Heart right ventricle (tissue), 16 donors: ENCODE measurements at regions not wholly inside any gene's neighbourhood (a gene's known extent, or its start where the extent isn't known, plus 50 kb on each side); places are given as distances from the start of the nearest gene placed in this dataset.

ENCODE experiments used
- ATAC-seq, 8 donors: fragments of 200-7000 bp; cut with Tn5 transposase; one replicate each; pipeline ENCODE4 v1.9.1; 2020; ENCODE audit warnings: mild to moderate bottlenecking in 8 of 8, moderate library complexity in 8 of 8, moderate number of reproducible peaks in 1 of 8
- DNase-seq, 2 donors: peaks; one replicate each; pipeline ENCODE4 v3.0.0-alpha.2; 2020
- H3K27ac ChIP-seq, 10 donors: fragments of 200-600 bp; sonication (generic) in 2 of 10; one replicate each; pipeline versions ENCODE4 v1.5.0 to v1.8.0; 2020 to 2022; ENCODE audit warnings: mild to moderate bottlenecking in 3 of 10
- H3K27me3 ChIP-seq, 7 donors: fragments of 200-600 bp; one replicate each; pipeline ENCODE4 v1.8.0; 2021 to 2022; ENCODE audit warnings: mild to moderate bottlenecking in 2 of 7
- H3K36me3 ChIP-seq, 9 donors: fragments of 200-600 bp; sonication (generic) in 1 of 9; one replicate each; pipeline versions ENCODE4 v1.5.0 to v1.8.0; 2020 to 2022; ENCODE audit warnings: mild to moderate bottlenecking in 2 of 9
- H3K4me1 ChIP-seq, 9 donors: fragments of 200-600 bp; sonication (generic) in 1 of 9; one replicate each; pipeline versions ENCODE4 v1.5.0 to v1.8.0; 2020 to 2022; ENCODE audit warnings: mild to moderate bottlenecking in 4 of 9
- H3K4me3 ChIP-seq, 10 donors: fragments of 200-600 bp; sonication (generic) in 2 of 10; one replicate each; pipeline versions ENCODE4 v1.5.0 to v1.8.0; 2020 to 2022; ENCODE audit warnings: mild to moderate bottlenecking in 7 of 10, moderate library complexity in 2 of 10
- H3K9me3 ChIP-seq, 11 donors: fragments of 200-600 bp in 10 of 11; sonication (generic) in 2 of 11; one replicate each; pipeline versions ENCODE4 v1.5.0 to v1.8.0; 2013 to 2022; ENCODE audit warnings: mild to moderate bottlenecking in 2 of 11, control low read depth in 1 of 11, moderate library complexity in 1 of 11
- WGBS, 2 donors: extraction: QIAGEN DNeasy Blood & Tissue Kit; methylation state at CpG; one replicate each; pipeline ENCODE4 v1.1.7; 2013; ENCODE audit warnings: inconsistent platforms in 1 of 2; 5-methylcytosine and 5-hydroxymethylcytosine counted together
- intact Hi-C, 10 donors: fragments of 100-400 bp; cut with DNase I; formaldehyde crosslinking; loops; one replicate each; pipeline versions ENCODE4 v1.11.1 to v1.14.2; 2022
- TF ChIP-seq, protein P1 (sequence below), 9 donors: fragments of 200-600 bp; sonication (generic) in 2 of 9; IDR thresholded peaks; one replicate each; pipeline versions ENCODE4 v1.5.0 to v1.8.0; 2021 to 2022; ENCODE audit warnings: antibody characterized with exemption in 9 of 9, mild to moderate bottlenecking in 5 of 9, moderate library complexity in 1 of 9
- donor health status: Arrhythmogenic right ventricular cardiomyopathy.
- donor health status: ischemic (EF 13 %, LVEDD 7.1; RV severe dilation, severe dysfunction).
- donor health status: healthy with polysubstance abuse.
- donor health status: DM: no; HTN: yes; CAD: no.
- donor health status: DM: no; HTN: no; CAD: no.
- donor health status: ischemic (EF 25% LVEDD 6.9; RV normal size, moderate dysfunction).
- donor health status: ischemic (EF 25% LVEDD 5.7; RV mildly dilated, moderate dysfunction).
- donor health status: healthy.
- donor health status: DM: yes; HTN: yes; CAD: no.
- donor health status: Ischemic cardiomyopathy.
- donor health status: ischemic (EF 35%, LVEDD 5.7; RV mildly dilated, moderate dysfunction).
- donor health status: nonischemic (EF 11% LVEDD 7.7; RV severe dilation, severe dysfunction).
- donor health status: DM: yes; HTN: yes; CAD: no.
- donor health status: PGD.
- donor health status: ischemic (EF 29% LVEDD 5.4; RV normal size, mild dysfunction).
- donor health status: nonischemic (EF 23%, LVEDD 6.1; RV moderate dilation, normal function).

DNA sequence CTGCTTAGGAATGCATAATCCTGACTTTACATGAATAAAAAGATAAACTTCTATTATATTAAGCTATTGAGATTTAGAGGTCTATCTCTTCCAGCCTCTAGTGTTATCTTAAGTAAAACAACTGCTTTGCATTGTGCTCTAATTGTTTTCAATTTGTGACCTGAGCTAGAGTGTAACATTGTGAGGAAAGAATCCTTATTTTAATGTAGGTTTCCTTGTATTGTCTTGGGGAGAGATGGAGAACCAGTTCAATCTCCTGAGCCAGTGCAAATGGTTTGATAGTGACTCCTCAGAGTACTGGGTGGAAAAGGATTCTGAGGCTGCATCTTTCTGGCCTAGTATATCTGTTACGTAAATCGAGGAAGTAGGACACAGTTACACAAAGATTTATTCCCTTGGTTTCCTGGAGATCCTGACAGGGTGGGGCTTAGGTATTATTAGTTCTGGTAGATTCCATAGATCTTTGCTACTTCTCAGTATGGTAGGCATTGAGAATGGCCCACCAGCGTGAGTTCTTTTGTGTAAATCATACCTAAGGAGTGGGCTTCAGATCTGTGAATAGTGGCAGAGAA is 683.5 kb upstream of the CCDC179 start:
- TF ChIP-seq, protein P1, sequence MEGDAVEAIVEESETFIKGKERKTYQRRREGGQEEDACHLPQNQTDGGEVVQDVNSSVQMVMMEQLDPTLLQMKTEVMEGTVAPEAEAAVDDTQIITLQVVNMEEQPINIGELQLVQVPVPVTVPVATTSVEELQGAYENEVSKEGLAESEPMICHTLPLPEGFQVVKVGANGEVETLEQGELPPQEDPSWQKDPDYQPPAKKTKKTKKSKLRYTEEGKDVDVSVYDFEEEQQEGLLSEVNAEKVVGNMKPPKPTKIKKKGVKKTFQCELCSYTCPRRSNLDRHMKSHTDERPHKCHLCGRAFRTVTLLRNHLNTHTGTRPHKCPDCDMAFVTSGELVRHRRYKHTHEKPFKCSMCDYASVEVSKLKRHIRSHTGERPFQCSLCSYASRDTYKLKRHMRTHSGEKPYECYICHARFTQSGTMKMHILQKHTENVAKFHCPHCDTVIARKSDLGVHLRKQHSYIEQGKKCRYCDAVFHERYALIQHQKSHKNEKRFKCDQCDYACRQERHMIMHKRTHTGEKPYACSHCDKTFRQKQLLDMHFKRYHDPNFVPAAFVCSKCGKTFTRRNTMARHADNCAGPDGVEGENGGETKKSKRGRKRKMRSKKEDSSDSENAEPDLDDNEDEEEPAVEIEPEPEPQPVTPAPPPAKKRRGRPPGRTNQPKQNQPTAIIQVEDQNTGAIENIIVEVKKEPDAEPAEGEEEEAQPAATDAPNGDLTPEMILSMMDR (IDR thresholded peaks at IDR 0.05) = no peak
- Histone ChIP-seq H3K27ac (no peak overlapping the region), H3K9me3 (no peaks in the 10 kb centered on the region), H3K4me3 (no peak overlapping the region), H3K4me1 (peaks cover 0 to 4% (median 0%) of the 10 kb centered on the region in 9 donors), H3K36me3 (no peaks in the 10 kb centered on the region), H3K27me3 (no peaks in the 10 kb centered on the region)
- ATAC-seq = no peak
- DNase-seq = no peak
- WGBS, 2 donors = 63 to 70% methylated on average over 3 of the region's 3 CpGs
- intact Hi-C loops = no loop called here

DNA sequence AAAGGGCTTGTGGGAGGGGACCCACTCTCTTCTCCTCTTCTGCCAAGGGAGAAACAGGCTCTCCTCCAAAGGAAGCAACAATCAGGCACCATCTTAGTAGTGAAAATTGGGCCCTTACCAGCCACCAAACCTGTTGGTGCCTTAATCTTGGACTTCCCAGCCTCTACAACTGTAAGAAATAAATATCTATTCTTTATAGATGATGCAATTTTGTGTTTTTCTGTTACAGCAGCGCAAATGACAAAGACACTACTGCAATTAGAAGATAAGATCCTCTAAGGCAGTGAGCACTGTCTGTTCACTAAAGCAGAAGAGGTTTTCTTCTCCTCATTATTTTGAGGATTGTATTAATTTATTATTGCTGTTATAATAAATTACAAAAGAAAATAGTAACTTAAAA is 691.4 kb upstream of the CCDC179 start:
- DNase-seq (no peak), ATAC-seq (no peak)
- Histone ChIP-seq H3K36me3 (no peaks in the 10 kb centered on the region), H3K27me3 (no peaks in the 10 kb centered on the region), H3K4me1 (no peaks in the 10 kb centered on the region), H3K4me3 (no peak overlapping the region), H3K9me3 (peaks cover 0 to 7% (median 0%) of the 10 kb centered on the region in 11 donors), H3K27ac (no peak overlapping the region)
- TF ChIP-seq, protein P1 (IDR thresholded peaks at IDR 0.05) = no peak
- intact Hi-C loops = no loop called here
- WGBS, 2 donors = 86 to 96% methylated on average over 1 of the region's 1 CpG

GRCh38 chr11:23554002-23554401 is 693.7 kb upstream of the CCDC179 start:
- peaks cover 0 to 7% (median 0%) of the 10 kb centered on the region in 11 donors for H3K9me3 ChIP-seq
- intact Hi-C loops = no loop called here
- no peak overlapping the region for H3K4me3 ChIP-seq
- DNase-seq (no peak), ATAC-seq (no peak)
- H3K36me3 ChIP-seq = no peaks in the 10 kb centered on the region
- TF ChIP-seq, protein P1 (IDR thresholded peaks at IDR 0.05) = no peak
- 66 to 78% methylated on average over 1 of the region's 1 CpG for WGBS, 2 donors
- H3K27ac ChIP-seq = no peak overlapping the region
- H3K27me3 ChIP-seq = no peaks in the 10 kb centered on the region
- H3K4me1 ChIP-seq = no peaks in the 10 kb centered on the region

DNA sequence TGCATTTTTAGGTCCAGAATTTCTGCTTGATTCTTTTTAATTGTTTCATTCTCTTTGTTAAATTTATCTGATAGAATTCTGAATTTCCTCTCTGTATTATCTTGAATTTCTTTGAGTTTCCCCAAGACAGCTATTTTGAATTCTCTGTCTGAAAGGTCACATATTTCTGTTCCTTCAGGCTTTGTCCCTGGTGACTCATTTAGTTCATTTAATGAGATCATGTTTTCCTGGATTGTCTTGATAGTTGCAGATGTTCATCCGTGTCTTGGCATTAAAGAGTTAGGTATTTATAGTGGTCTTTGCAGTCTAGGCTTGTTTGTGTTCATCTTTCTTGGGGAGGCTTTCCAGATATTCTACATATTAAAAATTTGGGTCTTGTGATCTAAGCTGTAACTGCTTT is 694.8 kb upstream of the CCDC179 start:
- DNase-seq (no peak), ATAC-seq (no peak)
- no peaks in the 10 kb centered on the region for H3K36me3 ChIP-seq
- H3K27me3 ChIP-seq = no peaks in the 10 kb centered on the region
- TF ChIP-seq, protein P1 (IDR thresholded peaks at IDR 0.05) = no peak
- 40 to 55% methylated on average over 1 of the region's 1 CpG for WGBS, 2 donors
- no peaks in the 10 kb centered on the region for H3K4me1 ChIP-seq
- no peak overlapping the region for H3K27ac ChIP-seq
- peaks cover 0 to 7% (median 0%) of the 10 kb centered on the region in 11 donors for H3K9me3 ChIP-seq
- no peak overlapping the region for H3K4me3 ChIP-seq
- intact Hi-C loops = no loop called here
